Fibroblast of the aortic adventitia (primary cell): ENCODE measurements at regions not wholly inside any gene's neighbourhood (a gene's known extent, or its start where the extent isn't known, plus 50 kb on each side); places are given as distances from the start of the nearest gene placed in this dataset.

Experiments used
- DNase-seq: peaks from one replicate; pipeline ENCODE4 v3.0.0-alpha.2; 2010; ENCODE audit warnings: low read depth
- H3K4me3 ChIP-seq: 2 replicates; pipeline ENCODE4 v1.5.1; 2011; ENCODE audit warnings: low read depth, mild to moderate bottlenecking, control low read depth, low read length, moderate library complexity
- TF ChIP-seq, protein P1 (sequence below): IDR thresholded peaks from 2 replicates; pipeline ENCODE4 v1.5.1; 2011; ENCODE audit warnings: mild to moderate bottlenecking, low read length, control low read depth, inconsistent platforms; ENCODE audit not compliant: insufficient read depth

DNA sequence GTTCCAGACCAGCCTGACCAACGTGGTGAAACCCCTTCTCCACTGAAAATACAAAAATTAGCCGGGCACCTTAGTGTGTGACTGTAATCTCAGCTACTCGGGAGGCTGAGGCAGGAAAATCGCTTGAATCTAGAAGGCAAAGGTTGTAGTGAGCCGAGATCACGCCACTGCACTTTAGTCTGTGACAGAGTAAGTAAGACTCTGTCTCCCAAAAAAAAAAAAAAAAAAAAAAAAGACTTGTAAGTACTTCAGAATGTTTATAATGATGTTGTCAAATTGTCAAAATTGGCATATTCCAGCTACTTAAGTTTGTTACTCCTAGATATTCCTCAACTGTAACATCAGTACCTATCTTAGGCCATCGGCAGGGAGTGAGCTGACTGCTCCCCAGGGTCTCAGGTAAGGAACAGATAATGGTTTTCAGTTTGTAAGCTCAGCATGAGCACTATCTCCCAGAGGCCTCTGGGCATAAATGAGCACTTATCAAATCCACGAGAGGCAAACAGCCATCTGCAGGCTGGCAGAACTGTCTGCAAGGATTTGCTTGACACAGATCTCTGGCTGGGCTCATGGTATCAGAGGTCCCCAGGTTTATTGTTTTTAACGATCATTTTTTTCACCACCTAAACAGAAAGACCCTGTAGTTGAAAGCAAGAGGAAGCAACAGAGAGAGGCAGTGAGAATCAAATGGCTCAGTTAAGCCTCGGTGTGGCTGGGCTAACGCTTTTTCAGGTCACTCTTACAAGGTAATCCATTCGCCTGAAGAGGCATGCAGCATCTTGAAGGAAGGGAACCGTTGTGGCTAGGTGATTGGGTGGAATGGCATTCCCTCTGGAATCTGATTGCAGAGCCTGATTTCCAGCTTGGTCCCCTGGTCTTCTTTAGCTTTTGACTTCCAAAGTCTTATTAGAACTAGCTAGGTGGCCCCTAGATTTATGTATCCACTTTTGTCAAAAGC, 115.9 kb downstream of the LY86 start:
- H3K4me3 ChIP-seq = no peak overlapping the region
- no peak for DNase-seq
- TF ChIP-seq, protein P1, sequence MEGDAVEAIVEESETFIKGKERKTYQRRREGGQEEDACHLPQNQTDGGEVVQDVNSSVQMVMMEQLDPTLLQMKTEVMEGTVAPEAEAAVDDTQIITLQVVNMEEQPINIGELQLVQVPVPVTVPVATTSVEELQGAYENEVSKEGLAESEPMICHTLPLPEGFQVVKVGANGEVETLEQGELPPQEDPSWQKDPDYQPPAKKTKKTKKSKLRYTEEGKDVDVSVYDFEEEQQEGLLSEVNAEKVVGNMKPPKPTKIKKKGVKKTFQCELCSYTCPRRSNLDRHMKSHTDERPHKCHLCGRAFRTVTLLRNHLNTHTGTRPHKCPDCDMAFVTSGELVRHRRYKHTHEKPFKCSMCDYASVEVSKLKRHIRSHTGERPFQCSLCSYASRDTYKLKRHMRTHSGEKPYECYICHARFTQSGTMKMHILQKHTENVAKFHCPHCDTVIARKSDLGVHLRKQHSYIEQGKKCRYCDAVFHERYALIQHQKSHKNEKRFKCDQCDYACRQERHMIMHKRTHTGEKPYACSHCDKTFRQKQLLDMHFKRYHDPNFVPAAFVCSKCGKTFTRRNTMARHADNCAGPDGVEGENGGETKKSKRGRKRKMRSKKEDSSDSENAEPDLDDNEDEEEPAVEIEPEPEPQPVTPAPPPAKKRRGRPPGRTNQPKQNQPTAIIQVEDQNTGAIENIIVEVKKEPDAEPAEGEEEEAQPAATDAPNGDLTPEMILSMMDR = no peak

DNA sequence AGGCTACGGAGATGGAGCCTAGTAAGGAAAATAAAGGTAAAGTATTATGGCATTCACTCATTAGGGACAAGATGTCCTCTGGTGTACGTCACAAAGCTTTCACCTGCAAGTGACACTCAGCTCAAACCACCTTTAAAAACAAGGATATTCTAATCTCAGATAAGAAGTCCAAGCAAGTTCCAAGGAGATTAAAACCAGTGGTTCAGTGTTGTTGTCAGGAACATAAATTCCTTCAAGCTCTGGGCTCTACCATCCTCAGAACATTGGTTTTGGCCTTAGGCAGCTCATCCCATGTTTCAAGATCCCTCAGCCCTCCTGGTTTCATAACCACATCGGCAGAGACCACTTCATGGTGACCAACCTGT, 116.5 kb downstream of the LY86 start:
- DNase-seq = no peak
- H3K4me3 ChIP-seq = no peak overlapping the region
- TF ChIP-seq, protein P1 = no peak

DNA sequence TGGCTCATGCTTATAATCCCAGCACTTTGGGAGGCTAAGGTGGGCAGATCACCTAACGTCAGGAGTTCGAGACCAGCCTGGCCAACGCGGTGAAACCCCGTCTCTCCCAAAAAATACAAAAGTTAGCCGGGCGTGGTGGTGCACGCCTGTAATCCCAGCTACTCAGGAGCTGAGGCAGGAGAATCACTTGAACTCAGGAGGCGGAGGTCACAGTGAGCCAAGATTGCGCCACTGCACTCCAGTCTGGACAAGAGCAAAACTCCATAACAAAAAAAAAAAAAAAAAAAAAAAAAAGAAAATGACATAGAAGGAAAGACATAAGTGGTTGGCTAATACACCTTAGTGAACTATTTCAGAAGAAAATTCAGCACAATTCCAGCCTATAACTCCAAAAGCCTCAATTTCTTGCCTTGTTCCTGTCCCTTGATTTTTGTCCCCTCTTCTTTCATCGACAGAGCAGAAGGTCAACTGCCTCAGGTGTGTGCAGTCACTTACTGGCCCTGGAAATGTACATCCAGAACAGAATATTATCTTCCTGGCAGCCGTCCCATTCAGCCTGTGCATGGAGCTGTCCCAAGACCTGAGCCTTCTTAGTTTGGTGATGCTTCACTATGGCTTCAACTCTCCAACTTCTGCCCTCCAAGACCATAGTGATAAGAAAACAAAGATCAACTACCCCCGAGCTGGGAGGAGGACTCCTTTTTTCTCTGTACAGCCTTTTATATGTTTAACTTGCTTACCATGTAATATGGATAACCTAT, 117.6 kb downstream of the LY86 start:
- TF ChIP-seq, protein P1 = no peak
- no peak for DNase-seq
- H3K4me3 ChIP-seq = no peak overlapping the region

DNA sequence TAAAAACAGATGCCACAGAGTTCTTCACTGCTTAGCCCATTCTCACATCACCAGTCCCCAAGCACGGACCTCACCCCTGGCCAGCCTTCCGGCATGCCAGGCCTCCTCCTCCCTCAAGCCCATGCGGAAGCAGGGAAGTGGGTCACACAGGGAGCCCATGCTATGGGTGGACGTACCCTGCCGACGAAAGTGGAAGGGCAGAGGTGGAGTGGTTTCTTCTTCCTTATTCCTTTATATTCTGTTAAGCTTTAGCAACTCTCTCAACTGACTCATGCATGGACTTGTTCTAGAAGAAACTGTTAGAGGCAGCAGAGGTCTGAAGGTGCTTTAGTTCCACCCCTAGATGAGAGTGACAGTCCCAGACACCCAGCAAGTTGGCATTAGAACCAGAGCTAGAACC, 118.6 kb downstream of the LY86 start:
- no peak for DNase-seq
- TF ChIP-seq, protein P1 = no peak
- H3K4me3 ChIP-seq = no peak overlapping the region

DNA sequence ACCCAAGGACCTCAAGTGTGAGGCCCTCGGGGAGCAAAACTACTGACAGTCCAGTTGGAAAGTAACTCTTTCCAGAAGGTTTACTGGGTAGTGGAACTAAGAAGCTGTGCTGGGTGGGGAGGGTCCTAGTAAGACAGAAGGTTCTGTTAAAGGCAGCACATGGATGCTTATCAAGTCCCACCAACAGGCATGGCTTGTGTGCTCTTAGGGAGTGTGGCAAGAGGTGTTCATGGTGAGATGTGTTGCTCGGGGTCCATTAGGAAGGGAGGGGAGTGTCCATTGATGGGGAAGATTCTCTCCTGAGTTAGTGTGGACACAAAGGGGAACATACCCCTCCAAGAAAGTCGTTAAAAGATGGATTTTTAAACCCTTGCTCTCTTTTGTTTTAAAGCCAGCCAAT, 120.6 kb downstream of the LY86 start:
- no peak for DNase-seq
- H3K4me3 ChIP-seq = no peak overlapping the region
- TF ChIP-seq, protein P1 = no peak

DNA sequence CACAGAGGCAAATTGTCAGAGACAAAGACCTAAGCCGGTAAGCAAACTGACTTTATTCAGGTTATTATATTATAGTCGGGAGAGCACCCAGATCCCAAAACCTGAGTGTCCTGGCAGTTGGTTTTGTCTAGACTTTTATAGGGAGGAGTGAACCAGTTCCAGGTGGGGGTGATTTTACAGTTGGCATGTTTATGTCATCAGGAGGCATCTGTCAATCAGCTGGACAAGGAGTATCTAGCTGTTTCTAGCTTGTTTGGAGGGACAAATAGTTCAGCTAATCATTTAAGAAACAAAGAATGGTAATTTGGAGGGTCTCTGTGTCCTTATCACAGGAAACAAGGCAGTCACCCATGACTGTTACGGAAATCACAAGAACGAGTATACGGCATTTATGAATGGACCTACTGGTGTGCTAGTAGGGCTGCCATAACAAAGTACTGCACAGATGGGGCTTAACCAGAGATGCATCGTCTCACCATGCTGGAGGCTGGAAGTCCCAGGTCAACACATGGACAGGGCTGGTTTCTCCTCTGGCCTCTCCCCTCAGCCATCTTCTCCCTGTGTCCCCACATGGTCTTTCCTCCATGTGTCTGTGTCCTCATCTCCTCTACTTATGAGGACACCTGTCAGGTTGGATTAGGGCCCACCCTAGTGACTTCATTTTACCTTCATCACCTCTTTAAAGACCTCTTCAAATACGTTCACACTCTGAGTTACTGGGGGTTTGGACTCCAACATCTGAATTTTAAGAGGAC, 122.7 kb downstream of the LY86 start:
- TF ChIP-seq, protein P1 = no peak
- no peak overlapping the region for H3K4me3 ChIP-seq
- no peak for DNase-seq
